Large intestine (tissue), 3 donors: ENCODE measurements at regions not wholly inside any gene's neighbourhood (a gene's known extent, or its start where the extent isn't known, plus 50 kb on each side); places are given as distances from the start of the nearest gene placed in this dataset.

ENCODE experiments used
- DNase-seq, 2 donors: peaks; one replicate each; pipeline versions ENCODE4 v3.0.0 to v3.0.0-alpha.2; 2013
- H3K27ac ChIP-seq: one replicate; pipeline ENCODE4 v1.5.1; 2013; ENCODE audit warnings: low read length
- H3K27me3 ChIP-seq: 2 replicates; pipeline ENCODE4 v1.6.1; 2013; ENCODE audit warnings: low read length; ENCODE audit not compliant: control insufficient read depth, insufficient read depth
- H3K36me3 ChIP-seq: 2 replicates; pipeline ENCODE4 v1.6.1; 2013; ENCODE audit warnings: low read length; ENCODE audit not compliant: control insufficient read depth, insufficient read depth
- H3K4me1 ChIP-seq: one replicate; pipeline ENCODE4 v1.6.1; 2013; ENCODE audit warnings: low read length; ENCODE audit not compliant: control insufficient read depth, insufficient read depth
- H3K4me3 ChIP-seq: one replicate; pipeline ENCODE4 v1.5.1; 2013; ENCODE audit warnings: low read length
- H3K9me3 ChIP-seq: one replicate; pipeline ENCODE4 v1.6.1; 2013; ENCODE audit warnings: mild to moderate bottlenecking, low read depth, low read length, moderate library complexity; ENCODE audit not compliant: control insufficient read depth
- WGBS: methylation state at CpG from one replicate; pipeline ENCODE4 v1.1.5; 2013; ENCODE audit warnings: low lambda C conversion rate; ENCODE audit not compliant: insufficient coverage; 5-methylcytosine and 5-hydroxymethylcytosine counted together

GRCh38 chr12:107264667-107265066, 171.3 kb upstream of the CRY1 start:
- Histone ChIP-seq H3K27ac (no peak overlapping the region), H3K36me3 (no peaks in the 10 kb centered on the region), H3K9me3 (no peaks in the 10 kb centered on the region), H3K4me3 (no peak overlapping the region), H3K27me3 (peaks cover 4% of the 10 kb centered on the region), H3K4me1 (no peaks in the 10 kb centered on the region)
- DNase-seq, result no peak
- 71% methylated on average over 1 of the region's 7 CpGs for WGBS

- Histone ChIP-seq H3K9me3 (no peaks in the 10 kb centered on the region), H3K4me3 (no peak overlapping the region), H3K27ac (no peak overlapping the region), H3K4me1 (no peaks in the 10 kb centered on the region), H3K36me3 (no peaks in the 10 kb centered on the region), H3K27me3 (peaks cover 8% of the 10 kb centered on the region)
- no CpG with 5 or more reads among the region's 1 CpG for WGBS
- no peak for DNase-seq
Observed at GRCh38 chr12:107267604-107268003, 174.3 kb upstream of the CRY1 start.

- Histone ChIP-seq H3K27ac (no peak overlapping the region), H3K9me3 (no peaks in the 10 kb centered on the region), H3K4me1 (no peaks in the 10 kb centered on the region), H3K36me3 (no peaks in the 10 kb centered on the region), H3K4me3 (no peak overlapping the region), H3K27me3 (peaks cover 8% of the 10 kb centered on the region)
- WGBS, result 100% methylated on average over 2 of the region's 2 CpGs
- DNase-seq, result no peak
Observed at GRCh38 chr12:107271523-107271922, 178.2 kb upstream of the CRY1 start.

- H3K4me1 ChIP-seq, result no peaks in the 10 kb centered on the region
- H3K27me3 ChIP-seq, result peaks cover 4% of the 10 kb centered on the region
- no peak overlapping the region for H3K27ac ChIP-seq
- no peak overlapping the region for H3K4me3 ChIP-seq
- DNase-seq, result no peak
- no CpG with 5 or more reads among the region's 1 CpG for WGBS
- no peaks in the 10 kb centered on the region for H3K9me3 ChIP-seq
- H3K36me3 ChIP-seq, result no peaks in the 10 kb centered on the region
Observed at GRCh38 chr12:107275530-107275929, 182.2 kb upstream of the CRY1 start.

- DNase-seq, result no peak
- WGBS, result 100% methylated on average over 1 of the region's 1 CpG
- H3K4me3 ChIP-seq, result no peak overlapping the region
Observed at GRCh38 chr12:107277855-107278254, 184.5 kb upstream of the CRY1 start.

GRCh38 chr12:107282628-107283027, 189.3 kb upstream of the CRY1 start:
- 100% methylated on average over 1 of the region's 1 CpG for WGBS
- Histone ChIP-seq H3K4me3 (no peak overlapping the region), H3K4me1 (peaks cover 4% of the 10 kb centered on the region), H3K9me3 (no peaks in the 10 kb centered on the region), H3K27me3 (peaks cover 2% of the 10 kb centered on the region), H3K27ac (no peak overlapping the region), H3K36me3 (no peaks in the 10 kb centered on the region)
- DNase-seq, result no peak

More at GRCh38 chr12:107277855-107278254, 184.5 kb upstream of the CRY1 start:
- H3K27ac ChIP-seq, result no peak overlapping the region
- peaks cover 4% of the 10 kb centered on the region for H3K4me1 ChIP-seq
- no peaks in the 10 kb centered on the region for H3K9me3 ChIP-seq
- no peaks in the 10 kb centered on the region for H3K27me3 ChIP-seq
- H3K36me3 ChIP-seq, result no peaks in the 10 kb centered on the region

GRCh38 chr12:107283652-107284051, 190.3 kb upstream of the CRY1 start:
- H3K27me3 ChIP-seq, result peaks cover 2% of the 10 kb centered on the region
- H3K27ac ChIP-seq, result no peak overlapping the region
- H3K4me3 ChIP-seq, result no peak overlapping the region
- no peaks in the 10 kb centered on the region for H3K36me3 ChIP-seq
- DNase-seq, result no peak
- H3K9me3 ChIP-seq, result no peaks in the 10 kb centered on the region
- H3K4me1 ChIP-seq, result peaks cover 4% of the 10 kb centered on the region
- WGBS, result no CpG with 5 or more reads among the region's 4 CpGs

GRCh38 chr12:107284692-107285091, 191.3 kb upstream of the CRY1 start:
- 100% methylated on average over 1 of the region's 2 CpGs for WGBS
- Histone ChIP-seq H3K4me3 (no peak overlapping the region), H3K36me3 (no peaks in the 10 kb centered on the region), H3K27ac (no peak overlapping the region), H3K27me3 (peaks cover 2% of the 10 kb centered on the region), H3K9me3 (no peaks in the 10 kb centered on the region), H3K4me1 (peaks cover 4% of the 10 kb centered on the region)
- no peak for DNase-seq

GRCh38 chr12:107287436-107288413, 194.4 kb upstream of the CRY1 start:
- no peaks in the 10 kb centered on the region for H3K9me3 ChIP-seq
- peaks cover 2% of the 10 kb centered on the region for H3K27me3 ChIP-seq
- peak in 1 of 2 donors; percentile 10 for DNase-seq
- H3K36me3 ChIP-seq, result no peaks in the 10 kb centered on the region
- no peaks in the 10 kb centered on the region for H3K4me1 ChIP-seq
- H3K27ac ChIP-seq, result no peak overlapping the region
- no peak overlapping the region for H3K4me3 ChIP-seq
- 67% methylated on average over 3 of the region's 11 CpGs for WGBS

- Histone ChIP-seq H3K27ac (no peak overlapping the region), H3K27me3 (peaks cover 2% of the 10 kb centered on the region), H3K9me3 (no peaks in the 10 kb centered on the region), H3K4me1 (no peaks in the 10 kb centered on the region), H3K36me3 (no peaks in the 10 kb centered on the region), H3K4me3 (no peak overlapping the region)
- WGBS, result no CpG with 5 or more reads among the region's 15 CpGs
- DNase-seq, result no peak
Observed at GRCh38 chr12:107288414-107289127, 195.2 kb upstream of the CRY1 start.
